Embryonic facial prominence (tissue), 1 donor: ENCODE measurements at regions not wholly inside any gene's neighbourhood (a gene's known extent, or its start where the extent isn't known, plus 50 kb on each side); places are given as distances from the start of the nearest gene placed in this dataset.

ENCODE experiments used
- DNase-seq: peaks from one replicate; pipeline ENCODE4 v3.0.0-alpha.2; 2016; ENCODE audit errors: extremely low spot score

DNA sequence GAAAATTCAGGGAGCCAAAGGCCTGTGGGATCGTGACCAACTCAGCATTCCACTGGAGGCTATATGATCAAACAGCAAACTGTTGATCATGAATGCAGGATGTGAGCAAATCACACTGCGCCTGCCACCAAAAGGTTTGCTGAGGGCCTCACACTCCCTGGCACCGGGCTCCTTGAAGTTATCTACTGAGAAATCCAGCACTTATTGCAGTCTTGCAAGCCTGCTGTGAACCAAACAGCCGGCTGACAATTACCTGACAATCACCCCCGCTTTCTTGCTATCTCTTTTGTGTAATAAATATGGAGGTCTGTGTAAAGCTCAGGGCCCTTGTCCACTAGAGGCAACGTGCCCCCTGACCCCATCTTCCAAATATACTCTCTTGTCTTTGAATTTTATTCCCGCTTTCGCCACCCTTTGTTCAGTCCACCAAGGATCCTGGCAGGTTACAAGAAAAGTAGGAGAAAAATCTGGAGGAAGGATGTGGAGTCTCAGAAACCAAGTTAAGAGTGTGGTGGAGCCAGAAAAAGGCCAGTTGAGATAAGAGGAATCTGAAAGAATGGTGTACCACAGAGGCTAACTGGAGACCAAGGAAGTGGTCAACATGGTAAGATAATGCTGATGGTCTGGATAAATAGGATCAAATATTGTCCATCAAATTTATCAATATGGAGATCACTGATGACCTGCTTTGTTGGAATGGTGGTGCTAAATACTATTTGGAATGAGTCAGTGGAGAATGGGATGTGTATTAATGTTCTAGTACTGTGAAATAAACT, 229.2 kb downstream of the ALX1 start:
- no peak for DNase-seq

DNA sequence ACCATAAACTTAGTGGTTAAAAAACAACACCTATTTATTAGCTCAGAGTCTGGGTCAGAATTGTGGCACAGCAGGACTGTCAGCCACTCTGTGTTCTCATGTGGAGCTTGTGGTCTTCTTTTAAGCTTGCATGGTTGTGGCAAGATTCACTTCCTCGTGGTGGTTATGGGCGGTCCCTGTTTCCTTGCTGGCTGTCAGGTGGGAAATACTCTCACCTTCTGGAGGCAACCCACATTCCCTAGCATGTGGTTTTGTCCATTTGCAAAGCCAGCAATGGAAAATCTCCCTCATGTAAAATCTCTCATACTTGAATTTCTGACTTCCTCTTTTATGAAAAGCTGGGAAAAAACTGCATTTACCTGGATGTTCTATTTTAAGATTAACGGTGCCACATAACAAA, 229.8 kb downstream of the ALX1 start:
- no peak for DNase-seq

DNA sequence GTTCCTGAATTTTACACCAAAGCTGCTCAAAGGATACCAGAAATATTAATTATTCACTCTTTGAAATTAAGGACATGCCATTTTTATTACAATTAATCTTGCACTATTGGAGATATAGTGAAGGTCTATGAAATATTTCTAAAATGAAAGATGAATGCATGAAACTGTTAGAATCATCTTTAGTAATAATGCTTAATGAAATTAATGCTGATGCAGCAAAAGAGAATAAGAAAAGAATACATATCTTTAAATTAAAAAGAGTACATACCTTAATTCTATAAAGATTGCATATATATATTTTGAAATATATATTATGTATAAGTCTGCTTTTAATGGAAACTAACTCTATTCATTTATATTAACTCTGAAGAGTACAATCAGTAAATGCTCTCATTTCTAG, 236.0 kb downstream of the ALX1 start:
- DNase-seq = no peak

DNA sequence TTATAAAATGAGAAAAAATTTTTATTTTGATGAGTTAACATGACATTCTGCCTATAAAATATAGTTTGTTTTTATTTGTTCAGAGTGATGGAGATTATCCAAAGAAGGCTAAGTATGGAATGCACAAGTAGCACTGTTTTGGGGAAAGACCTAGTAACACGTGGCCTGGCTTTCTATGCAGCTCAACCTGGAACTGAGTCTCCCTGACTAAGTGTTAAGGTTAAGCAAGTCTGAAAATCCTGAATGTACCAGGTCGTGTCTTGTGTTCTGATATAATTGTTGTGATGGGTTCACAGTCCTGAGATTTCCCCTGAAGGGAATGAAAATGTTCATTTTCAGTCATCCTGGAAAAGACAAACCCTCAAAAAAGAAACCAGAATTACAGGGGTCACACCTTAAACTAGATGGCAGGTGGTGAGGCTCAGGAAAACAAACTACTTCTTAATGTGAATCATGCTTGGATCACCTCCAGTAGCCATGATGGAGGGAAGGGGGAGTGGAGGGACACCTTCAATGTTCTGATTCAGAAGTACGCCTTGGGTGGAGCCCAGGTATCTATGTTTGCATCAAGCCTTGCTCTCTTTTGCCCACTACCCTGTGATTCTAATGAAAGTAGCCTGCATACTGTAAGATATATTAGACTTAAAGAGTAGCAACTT, 236.8 kb downstream of the ALX1 start:
- no peak for DNase-seq

DNA sequence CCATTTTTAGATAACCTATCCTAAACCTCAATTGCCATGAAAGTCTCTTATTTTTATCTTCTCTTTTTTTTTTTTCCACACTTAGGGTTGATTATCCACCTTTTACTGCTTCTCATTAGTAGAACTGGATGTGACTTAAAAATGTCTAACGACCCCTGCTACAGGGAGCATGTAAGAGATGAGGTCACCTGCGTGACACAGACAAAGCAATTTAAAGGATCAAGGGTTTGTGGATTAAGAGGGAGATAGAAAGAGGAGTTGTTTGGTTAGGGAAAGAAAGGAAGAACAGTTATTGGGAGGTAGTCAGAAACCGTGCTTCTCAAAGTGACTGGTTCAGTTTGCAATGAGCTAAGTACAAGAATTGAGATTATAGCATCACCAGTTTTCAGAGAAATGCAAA, 239.1 kb downstream of the ALX1 start:
- no peak for DNase-seq

DNA sequence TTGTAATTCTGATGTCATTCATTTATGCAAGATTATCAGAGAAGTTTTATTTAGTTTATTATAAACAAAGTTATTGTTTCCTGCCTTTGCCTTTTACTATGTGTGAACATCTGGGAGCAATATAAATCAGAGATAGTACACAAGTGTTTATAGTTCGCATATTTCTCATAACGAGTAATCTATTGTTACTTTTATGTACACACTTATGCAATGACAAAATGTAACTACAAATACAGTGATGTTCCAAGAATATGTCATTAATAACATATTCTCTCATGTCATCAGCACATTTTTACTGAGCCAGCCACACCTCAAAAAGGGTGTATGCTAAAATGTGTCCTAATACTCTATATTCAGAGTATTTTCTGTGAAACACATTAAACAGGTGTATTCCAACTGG, 243.2 kb downstream of the ALX1 start:
- DNase-seq = no peak

DNA sequence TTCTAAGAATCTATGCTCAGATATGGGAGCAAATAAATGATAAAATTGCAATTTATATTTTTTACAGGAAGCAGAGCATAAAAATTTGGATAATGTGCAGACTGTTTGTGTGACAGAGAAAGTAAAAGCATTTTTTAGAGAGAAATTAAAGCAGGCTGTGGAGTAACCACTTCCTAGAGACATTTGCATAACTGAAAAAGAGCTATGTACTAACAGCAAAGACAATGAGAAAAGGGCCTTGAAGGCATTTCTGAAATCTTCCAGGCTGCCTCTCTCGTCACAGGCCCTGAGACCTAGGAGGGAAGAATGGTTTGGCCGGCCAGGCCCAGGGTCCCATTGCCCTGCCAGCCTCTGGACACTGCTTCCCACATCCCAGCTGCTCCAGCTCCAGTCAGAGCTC, 247.2 kb downstream of the ALX1 start:
- DNase-seq = no peak

DNA sequence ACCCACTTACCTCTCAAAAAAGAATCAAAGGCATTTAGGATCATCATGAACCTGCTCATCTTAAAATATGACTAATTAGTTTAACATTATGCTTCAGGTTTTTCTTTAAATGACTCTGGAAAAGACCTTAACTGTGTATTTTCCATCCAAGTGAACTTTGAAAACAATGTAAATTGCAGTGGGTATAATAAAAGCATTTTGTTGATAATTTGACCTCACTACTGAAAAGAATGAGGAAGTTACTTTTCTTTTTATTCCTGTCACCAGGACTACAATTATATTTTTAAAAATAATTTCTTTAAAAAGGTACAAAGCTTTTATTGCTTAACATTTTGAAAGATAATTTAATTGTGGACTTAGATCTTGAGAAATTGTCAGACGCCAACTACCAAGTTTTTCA, 249.9 kb downstream of the ALX1 start:
- no peak for DNase-seq

DNA sequence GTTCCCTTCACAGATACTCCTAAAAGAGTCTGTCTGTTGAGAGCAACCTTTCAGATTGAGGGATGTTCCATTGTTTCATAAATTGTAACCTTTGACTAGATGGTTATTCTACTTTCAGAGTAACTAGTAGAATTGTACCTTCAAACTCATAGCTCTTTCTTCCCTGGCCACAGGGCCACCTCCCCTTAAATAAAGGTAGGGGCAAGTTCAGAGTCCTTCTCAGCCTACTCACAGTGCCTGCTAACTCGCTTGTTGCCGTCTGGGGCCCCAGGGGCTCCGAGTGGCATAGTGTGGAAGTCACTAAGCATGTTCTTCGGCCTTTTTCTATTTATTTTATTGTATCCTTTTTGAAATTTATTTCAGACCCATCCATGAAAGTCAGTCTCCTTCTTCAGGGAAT, 250.4 kb downstream of the ALX1 start:
- DNase-seq = no peak

DNA sequence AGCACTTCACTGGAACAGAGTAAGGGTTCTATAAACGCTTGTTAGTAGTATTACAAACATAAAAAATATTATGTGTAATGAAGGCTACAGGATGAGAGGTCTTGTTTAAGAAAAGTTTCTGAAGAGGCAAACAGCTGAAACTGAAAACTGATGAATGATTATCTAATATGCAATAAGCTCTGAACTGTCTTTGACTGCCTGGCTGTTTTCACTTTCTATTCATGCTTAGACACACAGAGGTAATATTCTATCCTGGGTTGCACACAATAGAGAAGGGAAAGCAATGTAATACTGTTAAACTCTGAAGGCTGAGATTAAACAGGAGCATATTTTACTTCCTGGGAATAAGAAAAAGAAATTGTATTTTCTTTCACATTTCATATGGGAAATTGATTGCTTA, 251.3 kb downstream of the ALX1 start:
- DNase-seq = no peak

DNA sequence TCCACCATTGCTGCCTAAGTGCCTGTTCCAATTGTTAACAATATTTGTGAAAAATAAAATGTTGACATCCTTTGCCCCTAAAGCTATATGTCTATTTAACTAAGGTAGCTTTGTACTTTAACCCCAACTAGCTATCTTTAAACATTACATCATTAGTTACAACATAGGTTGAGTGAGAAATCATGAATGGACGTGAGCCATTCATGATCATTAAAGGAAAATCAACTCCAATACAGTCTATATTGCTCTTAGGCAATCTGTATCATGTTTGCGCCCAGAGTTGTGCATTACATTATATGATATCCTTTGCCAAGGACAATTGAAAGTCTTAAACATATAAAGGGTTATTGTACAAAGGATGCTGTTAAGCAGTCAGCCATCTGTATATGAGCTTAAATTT, 269.6 kb downstream of the ALX1 start:
- no peak for DNase-seq

DNA sequence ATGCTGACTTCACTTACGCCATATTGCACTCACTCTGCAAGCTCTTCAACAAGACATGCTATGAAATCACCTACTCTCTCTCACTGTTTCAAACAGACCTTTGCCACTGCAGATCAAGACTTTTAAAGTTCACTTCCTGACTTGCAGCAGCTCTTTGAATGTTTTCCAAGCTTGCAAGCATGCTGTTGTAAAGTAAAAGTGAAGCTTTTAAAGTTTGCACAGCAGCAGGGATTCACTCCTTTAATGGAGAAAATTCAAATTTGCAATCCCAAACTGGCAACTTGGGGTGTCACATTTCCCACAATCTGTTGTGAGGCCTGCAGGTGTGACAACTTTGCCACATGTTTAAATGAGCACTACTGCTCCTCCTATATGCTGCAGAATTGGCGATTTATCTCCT, 270.9 kb downstream of the ALX1 start:
- no peak for DNase-seq

DNA sequence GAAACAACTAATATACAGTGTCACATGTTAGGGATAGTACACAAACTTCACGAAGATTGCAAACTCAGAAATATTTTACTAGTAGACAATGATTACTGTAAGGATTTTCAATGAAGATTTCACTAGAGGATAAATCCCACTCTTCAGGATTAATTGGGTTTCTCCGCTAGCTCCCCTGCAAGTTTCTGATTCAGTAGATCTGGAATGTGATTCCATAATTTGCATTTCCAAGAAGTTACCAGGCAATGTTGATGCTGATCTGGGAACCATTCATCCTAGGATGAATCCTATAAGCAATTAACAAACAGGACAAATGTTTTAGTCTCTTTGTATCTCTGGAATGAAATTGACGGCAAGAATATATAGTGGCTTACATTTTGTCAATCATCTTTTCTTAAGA, 272.4 kb downstream of the ALX1 start:
- DNase-seq = no peak

DNA sequence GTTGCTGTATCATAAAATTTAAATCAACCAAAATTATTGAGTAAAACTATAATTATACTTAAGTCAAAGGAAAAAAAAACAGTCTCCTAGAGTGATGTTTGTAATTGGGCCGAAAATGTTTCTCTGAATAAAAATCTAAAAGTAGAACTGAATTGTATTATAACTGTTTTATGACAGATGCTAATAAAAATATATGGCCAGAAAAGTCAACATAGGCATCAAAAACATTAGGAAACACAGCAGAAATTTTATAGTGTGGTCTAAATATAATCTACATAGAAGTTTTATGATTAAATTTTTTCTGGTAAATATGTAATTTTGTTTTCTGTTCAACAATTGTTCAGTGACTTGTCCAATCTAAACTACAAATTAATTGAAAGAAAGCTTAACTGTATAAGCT, 277.8 kb downstream of the ALX1 start:
- DNase-seq = no peak

DNA sequence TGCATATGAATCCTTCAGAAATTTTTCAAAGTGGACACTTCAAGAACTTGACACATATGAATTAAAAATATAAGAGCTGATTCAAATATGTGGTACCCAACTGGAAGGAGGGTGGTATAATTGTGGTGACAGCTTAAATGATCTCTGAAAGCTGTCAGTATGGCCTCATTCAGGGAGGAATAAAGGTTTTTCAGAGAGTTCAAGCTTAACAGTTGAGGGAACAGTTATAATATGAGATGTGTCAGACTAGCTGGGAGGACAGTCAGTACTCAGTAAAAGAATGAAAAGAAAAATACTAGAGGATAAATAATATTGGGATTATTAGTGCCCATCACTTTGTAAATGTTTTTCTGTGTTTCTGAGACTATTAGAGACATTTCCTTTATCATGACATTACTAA, 277.5 kb downstream of the RASSF9 start:
- DNase-seq = no peak

DNA sequence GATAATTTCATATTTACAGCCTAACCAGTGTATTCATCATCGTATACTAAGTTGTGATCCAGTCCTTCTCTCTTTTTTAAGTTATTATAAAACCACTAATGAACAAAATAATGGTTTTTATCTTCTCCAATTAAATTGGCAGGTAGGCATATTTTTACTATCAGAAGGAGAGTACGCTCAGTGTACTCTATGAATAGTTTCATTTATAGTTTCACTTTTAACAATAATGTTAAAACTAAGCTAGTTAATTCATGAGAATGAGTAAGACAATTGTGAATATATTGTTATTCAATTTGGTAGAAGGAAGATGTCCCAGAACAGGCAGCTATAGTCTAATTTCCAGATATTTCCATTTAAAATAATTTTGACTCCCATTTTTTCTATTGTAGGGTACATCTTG, 277.1 kb downstream of the RASSF9 start:
- DNase-seq = no peak

DNA sequence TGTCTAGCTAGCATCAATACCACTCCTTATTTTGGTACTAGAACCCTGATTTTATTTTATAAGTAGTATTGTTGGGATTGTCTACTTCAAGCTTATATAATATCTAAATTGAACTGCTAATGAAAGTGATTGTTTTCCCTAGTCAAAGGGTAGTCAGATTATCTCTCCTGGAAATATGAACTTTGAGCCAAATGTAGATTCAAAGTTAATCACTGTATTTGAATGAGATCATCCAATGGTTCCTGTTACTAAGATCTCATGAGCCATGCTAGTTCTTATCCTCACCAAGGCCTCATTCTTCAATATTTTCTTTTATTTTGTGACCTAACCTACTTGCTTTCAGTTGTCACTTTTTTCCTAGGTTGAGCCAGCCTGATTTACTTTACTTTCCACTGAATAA, 276.7 kb downstream of the RASSF9 start:
- DNase-seq = no peak

DNA sequence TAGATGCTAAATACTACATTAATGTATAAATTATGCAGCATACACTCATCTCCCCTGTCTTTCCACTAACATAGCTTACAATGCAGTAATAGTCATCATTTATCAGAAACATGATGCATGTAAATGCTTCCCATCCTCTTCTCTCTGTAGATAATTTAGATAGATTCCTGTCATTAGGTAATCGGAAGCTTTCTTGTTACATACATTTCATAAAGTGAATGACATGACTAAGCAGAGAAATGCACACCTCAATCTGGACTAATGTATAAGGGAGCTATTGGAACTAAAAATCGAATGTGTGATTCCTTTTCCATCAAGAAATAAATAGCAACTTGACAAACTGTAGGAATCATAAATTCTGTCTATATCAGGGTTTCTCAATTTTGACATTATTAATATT, 273.4 kb downstream of the RASSF9 start:
- no peak for DNase-seq

DNA sequence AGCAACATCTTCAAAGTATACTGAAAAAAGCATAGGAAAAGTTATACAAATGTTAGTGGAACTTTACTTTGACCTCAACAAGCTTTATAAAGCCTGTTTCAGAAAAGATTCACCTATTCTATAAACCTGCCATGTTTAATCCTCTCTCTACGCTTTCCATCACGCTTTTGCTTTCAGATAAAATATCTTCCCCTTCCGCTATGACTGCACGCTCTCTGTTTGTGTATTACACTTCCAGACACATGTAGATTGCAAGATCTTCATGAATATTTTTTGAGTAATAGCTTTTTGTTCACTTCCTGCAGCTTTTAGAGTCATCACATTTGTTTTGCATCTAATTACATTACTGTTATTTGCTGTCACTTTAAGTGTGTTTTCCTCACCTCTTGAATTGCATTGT, 271.4 kb downstream of the RASSF9 start:
- DNase-seq = no peak

DNA sequence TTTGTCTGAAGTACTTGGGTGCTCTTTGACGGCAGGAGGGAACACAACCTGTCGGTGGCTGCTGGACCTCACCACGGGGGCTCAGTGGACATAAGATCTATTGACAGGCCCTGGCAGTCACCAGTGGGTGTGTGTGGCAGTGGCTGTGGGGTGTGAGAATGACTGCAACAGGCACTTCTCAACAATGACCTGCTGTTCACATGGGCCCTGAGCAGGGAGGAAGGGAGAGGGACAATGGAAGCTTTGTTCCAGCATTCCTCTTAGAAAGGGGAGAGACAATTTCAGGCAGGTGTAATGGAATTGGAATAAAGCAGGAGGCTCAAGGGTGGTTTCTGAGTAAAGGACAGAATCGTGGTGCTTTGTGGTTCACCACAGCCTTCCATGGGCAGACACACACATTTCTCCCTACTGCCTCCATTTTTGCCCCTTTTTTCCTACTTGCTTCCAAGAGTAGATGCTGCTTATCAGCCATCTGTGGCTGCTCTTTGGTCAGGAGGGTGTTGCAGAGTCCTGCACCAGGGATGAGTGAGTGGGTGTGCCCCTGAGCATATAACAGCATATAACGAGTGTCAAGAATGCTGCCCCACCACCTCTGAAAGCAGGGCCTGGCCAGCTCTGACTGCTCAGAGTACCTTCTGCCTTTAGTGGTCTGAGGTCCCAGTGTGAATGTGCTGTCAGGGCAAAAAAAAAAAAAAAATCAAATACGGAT, 267.7 kb downstream of the RASSF9 start:
- DNase-seq = no peak

DNA sequence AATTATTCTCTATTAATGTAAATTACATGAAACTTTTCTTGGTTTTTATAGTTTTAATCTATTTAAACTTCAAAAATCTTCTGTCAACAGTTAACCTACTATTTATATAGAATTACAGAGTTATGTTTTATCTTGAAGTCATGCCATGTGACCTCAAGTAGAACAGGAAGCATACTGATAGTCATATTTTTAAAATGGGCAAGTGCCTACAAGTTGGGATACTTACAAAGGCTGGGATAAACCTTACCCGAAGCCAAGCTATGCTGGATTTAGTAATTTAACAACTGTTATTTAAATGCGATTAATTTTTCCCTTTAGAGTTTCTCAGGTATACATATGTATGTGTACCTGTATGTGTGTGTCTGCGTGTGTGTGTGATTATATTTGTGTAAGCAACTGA, 266.9 kb downstream of the RASSF9 start:
- DNase-seq = no peak

DNA sequence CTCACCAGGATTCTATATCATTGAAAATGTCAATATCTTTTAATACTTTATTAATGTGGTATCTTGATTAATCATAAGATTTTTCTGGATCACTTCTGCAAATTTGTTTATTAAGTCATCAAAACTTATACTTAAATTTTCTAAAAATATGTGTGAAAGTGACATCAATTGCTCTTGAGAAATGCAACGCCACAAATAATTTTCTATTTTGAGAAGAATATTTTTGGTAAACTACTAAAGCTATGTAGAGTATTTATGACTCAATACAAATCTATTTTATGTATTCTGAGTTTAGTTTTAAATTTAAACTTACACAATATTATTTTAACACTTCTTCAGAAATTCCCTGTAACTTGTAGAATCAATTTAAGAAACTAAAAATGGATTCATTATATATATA, 263.3 kb downstream of the RASSF9 start:
- DNase-seq = no peak

DNA sequence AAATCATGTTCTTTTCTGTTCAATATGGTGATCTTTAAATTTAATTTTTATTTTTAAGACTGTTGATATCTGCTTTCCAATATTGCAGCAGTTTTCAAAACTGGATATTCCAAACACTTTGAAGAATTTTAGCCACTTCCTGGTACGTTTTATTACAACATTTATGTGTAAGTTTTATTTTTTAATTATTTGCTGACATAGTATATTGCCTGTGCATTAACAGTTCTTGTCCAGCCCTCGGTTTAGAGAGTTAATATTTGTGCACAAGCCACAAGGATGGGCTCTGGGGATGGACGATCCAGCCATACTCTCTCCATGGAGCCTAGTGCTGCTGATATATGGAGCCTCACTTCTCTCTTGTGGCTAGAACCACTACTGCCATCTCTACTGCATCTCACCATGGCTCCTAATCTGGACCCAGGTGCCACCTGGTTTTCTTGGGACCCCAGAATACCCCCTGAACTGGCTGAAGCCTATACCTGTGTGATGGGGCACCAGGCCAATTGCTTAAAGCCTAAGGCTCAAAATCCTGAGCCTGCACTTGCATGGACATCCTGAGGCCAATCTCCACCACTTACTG, 262.5 kb downstream of the RASSF9 start:
- no peak for DNase-seq
